HS-27A (cell line): ENCODE measurements at regions not wholly inside any gene's neighbourhood (a gene's known extent, or its start where the extent isn't known, plus 50 kb on each side); places are given as distances from the start of the nearest gene placed in this dataset.
"Not testable (repeated sequence)": the region's sequence is repeated elsewhere in the genome, so short reads cannot be mapped to it uniquely, and the experiment has no call there.

ENCODE experiments used
- DNase-seq: peaks from one replicate; pipeline ENCODE4 v3.0.0-alpha.2; 2012; ENCODE audit warnings: low read depth, missing footprints

DNA sequence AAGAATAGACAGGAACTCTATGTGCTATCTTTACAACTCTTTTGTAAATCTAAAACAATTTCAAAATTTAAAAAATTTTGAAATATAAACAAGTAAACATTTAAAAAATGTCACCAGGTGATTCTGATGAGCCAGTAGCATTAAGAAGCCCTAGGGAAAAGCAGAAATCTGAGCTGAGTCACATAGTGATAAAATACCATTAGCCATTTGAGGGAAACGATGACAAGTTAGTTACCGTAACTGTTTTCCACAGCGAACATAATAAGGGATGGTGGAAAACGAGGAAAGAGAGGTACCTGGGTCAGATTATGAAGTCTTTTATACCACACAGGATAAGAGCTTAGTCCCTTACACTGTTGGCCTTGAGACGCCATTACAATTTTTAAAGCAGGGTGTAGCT lies 55.5 kb downstream of the PRR15 start:
- DNase-seq: no peak

DNA sequence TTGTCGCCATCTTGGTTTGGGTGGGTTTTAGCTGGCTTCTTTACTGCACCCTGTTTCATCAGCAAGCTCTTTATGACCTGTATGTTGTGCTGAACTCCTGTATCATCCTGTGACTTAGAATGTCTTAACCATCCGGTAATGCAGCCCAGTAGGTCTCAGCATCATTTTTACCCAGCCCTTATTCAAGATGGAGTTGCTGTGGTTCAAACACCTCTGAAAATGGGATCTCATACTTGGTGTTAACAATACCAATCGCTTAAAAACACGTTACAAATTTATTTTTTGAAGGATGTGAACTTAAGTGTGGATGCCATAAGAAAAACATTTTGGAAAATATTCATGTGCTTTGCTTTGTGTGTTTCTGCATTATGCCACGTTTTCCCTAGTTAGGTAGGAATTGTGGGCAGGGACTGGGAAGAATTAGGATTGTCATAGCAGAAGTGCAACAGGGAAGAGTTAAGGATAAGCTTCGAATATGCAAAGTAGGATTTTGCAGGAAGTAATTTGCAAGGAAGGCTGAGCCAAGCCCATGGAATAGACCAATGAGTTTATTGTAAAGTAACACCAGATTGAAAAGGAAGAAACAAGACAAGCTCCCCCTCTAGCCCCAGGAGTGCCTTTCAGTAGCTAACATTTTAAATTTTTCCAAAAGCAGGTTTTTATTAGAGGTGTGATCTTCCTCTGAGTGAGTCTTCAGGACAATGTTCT lies 56.4 kb downstream of the PRR15 start:
- DNase-seq: no peak

DNA sequence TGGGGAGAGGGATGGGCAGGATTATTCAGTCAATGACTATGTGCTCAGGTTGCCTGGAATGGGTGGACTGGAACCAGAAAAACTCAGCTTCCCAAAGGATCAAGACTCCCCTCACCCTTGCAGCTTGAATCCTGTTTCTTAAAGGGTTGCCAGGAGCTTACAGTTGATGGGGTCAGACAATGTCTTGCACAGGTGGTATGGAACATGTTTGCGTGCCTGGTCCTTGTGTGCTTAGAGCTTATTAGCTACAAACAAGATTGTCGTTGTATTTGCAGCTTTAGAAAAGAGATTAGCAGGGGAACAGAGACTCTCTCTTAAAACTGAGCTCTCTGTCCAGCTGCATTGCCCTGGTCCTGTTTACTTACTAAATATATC lies 56.9 kb downstream of the PRR15 start:
- no peak for DNase-seq

DNA sequence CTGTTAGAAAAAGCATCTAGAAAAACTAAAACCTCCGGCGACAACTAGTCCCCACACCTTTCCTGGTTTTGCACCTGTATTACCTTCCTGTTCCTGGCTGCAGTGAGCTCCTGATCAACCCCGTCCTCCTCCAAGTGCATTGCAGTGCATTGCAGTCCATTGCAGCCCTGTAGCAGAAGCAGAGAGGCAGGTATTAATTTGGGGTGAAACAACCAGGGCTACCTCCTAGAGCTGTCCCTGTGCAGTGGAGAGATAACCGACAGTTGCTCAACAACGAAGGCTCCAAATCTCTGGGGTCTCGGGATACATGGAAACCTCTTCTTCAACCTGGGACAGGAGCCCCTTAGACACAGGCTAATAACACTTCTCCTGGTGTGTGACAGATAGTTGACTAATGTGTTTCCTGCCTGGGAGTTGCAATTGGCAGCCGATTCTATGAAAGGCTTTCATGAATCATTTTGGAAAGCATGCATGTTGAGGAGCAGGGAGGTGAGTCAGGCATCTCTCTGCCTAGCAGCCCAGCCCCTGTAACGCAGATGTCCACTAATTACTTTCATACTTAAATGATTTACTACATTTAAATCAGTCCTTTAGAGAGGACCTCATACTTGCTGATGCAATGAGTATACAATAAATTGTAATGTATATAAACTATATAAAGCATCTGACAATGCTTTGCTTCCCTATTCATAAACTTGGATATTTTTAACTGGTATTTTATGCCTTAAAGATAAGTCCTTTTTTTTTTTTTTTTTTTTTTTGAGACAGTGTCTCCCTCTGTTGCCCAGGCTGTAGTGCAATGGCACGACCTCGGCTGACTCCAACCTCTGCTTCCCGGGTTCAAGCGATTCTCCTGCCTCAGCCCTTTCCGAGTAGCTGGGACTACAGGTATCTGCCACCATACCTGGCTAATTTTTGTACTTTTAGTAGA lies 59.0 kb downstream of the PRR15 start:
- DNase-seq: peak; percentile 68

DNA sequence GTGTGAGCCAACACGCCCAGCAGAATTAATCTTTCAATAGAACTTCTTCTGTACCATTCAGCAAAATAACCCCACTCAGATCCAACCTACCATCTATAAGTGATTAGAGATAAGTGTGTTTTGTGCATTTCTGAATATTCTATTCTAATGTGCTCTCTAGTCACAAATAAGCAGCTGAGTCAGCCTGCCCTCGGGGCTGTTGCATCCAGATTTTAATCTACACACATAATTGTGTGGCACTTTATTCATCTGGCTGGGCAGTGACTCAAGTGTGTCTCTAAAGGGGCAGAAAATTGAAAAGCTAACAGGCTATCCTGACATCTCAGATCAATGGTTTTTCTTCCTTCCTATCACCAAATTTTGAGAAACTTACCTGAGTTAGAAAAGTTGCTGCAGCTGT lies 60.3 kb downstream of the PRR15 start:
- DNase-seq: no peak

DNA sequence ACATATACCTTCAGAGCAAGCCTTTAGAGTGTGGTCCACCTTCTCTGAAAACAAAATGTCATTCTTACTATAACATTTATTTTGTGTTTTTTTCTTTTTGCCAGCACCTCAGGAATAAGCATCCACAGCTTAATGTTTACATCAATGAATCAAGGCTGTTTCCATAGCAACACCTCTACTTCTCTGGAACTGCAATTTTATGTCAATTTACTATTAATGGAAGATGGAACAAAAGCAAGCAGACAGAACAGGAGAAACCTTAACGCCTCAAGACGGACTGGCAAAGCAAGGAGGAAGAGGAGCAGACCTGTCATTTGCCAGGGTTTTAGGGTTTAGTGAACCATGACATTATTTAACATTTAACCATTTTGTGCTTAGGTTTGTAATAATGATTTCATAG lies 63.1 kb downstream of the PRR15 start:
- DNase-seq: no peak

DNA sequence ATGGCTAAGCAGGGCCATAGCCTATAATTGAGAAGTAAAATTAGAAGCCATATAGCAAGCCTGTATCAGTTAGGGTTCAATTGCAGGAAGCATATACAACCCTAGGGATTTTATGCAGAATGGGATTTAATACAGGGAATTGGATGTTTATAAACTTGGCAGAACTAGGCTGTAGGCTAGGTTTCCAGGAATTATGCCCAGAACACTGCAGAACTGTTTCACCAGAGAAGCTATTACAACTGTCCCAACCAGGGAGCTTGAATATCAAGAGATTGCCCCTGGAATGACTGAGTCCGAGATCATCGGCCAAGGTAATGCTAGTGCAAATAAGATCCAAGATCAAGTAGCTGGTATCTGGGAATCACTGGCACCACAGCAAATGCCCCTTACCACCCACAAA lies 64.0 kb downstream of the PRR15 start:
- no peak for DNase-seq

DNA sequence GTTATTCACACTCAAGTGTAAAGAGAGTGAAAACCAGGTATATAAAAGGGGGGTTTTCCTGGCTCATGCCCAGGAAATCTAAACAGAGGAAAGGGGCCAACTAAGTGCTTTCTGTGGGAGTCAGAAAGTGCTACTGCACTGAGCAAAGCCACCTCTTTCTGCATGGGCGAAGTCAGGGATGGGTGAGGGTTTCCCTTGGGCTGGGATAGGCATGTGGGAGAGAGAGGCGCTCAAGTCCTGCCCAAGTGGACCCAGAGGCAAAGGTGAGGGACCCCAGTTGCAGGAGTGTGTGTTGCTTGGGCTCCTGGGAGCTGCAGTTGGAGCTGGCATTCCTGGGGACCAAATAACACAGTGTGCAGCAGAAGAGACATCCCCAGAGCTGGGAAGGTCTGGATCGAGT lies 65.9 kb downstream of the PRR15 start:
- no peak for DNase-seq

DNA sequence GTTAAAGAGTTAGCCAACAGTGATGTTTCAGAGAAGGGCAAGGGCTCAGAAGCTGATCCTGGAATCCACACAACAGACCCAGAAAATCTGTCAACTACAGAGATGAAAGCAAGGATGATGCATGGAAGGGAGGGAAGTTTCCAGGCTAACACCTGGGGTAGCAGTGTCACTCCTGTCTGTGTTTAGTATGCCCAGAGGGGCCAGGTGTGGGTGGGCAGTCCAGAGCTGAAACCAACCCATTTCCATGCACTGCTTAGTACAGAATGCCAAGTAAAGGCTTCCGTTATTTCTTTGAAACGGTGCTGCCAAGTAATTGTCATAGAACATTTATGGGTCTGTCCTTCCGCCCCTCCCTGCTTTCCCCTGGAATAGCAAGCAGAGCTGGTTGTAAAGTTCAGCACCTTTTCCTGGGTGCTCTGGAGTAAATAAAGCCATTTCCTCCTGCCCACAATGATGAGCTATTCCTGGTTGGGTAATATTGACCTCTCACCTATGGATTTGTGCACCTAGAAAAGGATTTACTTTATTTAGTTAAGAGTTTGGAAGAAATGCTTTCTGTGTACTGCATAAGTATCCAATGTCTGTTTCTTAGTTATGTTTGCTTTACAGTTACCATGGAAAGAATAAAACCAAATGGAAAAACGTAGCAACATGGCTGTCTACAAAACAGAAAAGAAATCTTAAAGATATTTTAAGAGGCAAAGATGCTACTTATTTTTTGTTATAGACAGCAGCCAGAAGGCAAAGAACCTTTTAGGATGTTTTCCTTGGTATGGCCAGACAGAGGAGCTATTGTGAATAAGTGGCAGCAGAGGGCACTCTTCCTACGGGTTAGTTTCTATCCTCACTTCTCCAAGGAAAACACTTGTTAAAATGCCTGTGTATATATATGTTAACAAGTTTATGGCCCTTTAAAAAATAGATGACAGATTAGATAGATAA lies 71.7 kb downstream of the PRR15 start:
- not testable (repeated sequence) for DNase-seq

DNA sequence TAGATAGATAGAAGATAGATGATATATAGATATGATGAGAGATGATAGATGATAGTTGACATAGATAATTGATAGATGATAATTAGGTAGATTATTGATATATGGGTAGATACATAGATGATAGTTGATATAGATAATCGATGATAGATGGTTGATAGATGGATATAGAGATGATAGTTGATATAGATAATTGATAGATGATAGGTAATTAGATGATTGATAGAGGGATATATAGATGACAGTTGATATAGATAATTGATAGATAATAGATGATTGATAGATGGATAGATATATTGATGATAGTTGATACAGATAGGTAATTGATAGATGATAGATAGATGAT lies 72.3 kb downstream of the PRR15 start:
- no peak for DNase-seq

DNA sequence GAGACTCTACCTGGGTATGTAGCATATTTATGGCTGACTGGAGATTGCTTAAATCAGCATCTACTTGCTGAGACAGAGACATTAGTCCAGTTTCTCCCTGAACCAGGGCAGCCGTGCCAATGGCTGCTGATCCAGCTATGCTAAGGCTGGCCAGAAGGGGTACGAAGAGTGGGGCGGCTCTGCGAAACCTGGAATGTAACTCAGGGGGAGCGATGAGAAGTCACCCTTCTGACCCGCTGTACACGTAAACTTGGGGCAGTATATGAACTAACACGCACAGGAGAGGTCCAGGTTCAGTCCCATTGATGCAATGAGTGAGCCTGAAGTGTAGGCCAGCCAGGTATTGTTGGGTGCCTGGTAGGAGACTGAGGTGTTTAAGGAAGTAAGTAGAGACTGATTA lies 73.7 kb downstream of the PRR15 start:
- DNase-seq: no peak

DNA sequence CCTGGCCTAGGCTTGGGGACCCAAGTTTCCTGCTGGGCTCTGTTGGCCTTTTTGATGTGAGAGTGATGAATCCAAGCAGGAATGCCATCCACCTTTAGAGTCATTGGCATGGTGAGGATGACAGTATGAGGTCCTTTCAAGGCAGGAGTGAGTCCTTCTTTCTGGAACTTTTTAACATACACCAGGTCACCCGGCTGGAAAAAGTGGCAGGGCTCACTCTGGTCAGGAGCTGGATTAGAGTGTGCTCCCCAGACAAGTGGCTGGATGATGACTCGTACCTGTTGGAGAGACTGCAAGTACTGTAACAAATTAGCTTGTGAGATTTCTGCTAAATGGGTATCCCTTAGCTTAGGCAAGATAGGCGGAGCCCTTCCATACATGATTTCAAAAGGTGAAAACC lies 75.2 kb downstream of the PRR15 start:
- not testable (repeated sequence) for DNase-seq

DNA sequence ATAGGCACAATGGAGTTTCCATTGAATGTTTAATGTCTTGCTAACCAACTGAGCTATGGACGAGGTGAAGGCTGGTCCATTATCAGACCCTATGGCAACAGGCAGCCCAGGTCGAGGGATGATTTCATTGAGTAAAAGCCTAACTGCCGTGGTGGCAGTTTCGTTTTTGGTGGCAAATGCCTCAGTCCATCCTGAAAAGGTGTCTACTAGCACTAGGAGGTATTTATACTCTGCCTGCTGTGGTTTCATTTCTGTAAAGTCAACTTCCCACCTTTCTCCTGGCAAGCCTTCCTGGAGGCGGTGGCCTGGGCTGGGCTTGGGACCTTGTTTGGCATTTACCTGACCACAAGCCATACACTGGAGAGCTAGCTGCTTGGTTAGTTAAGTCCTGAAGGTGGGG lies 75.8 kb downstream of the PRR15 start:
- DNase-seq: no peak

DNA sequence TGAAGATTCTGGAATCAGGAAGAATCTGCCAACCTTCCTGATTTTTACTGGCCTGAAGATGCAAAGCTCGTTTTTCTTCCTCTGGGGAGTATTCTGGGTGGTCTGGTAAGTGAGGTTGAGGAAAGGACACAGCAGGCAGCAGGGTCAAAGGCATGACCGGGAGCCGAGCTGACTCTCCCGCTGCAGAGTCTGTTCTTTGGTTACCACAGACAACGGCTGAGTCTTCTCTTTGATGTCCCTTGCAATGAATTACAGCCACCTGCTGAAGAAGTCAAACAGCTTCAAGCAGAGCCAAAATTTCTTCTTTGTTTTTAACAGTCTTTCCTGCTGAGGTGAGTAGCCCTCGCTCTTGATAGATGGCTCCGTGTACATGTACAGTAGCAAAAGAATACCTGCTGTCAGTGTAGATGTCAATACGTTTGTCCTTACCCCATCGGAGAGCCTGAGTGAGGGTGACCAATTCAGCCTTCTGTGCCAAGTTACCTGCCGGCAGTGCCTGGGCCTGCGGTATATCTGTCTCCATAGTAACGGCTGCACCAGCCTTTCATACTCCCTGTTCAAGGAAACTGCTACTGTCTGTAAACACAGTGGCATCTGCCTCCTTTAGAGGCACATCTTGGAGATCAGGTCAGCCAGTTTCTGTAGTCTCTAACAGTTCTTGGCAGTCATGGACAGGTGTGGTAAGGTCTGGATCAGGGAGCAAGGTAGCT lies 76.4 kb downstream of the PRR15 start:
- no peak for DNase-seq

DNA sequence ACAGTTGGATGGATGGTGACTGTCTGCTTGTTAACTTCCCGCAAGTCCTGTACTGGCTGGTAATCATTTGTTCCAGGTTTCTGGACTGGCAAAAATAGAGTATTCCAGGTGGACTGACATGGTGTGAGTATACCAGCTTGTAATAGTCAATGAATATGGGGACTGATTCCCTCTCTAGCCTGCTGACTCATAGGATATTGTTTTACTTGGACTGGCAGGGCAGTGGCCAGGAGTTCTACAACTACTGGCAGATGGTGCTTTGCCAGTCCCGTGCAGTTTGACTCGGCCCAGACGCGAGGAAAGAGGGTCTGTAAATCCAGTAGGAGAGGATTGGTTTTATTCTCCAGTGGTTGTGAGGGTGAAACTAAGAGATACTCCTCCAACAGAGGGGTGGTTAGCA lies 78.0 kb downstream of the PRR15 start:
- no peak for DNase-seq

DNA sequence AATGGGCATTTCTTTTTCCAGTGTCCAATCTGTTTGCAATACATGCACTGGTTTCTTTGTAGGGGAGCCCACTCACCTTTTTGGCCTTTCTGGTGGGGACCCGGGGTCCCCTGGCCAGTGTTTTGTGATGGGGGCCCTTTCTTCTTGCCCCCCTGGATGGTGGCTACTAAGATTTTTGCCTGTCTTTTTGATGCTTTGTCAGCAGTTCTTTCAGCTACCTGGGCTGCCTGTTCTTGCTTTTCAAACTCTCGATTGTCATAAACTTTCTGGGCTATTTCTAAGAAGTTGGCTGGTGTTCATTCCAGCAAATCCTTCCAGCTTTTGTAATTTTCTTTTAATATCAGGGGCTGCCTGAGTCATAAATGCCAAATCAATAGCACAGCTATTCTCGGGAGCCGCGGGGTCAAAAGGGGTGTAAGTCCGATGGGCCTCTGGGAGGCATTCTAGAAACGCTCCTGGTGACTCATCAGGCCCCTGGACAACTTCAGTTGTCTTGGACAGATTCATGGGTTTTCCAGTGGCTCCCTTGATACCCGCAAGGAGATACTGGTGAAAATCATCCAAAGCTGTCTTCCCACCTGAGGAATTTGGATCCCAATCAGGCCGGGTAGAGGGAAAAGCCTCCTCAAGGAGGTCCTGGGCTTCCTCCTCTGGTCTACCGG lies 79.0 kb downstream of the PRR15 start:
- no peak for DNase-seq

DNA sequence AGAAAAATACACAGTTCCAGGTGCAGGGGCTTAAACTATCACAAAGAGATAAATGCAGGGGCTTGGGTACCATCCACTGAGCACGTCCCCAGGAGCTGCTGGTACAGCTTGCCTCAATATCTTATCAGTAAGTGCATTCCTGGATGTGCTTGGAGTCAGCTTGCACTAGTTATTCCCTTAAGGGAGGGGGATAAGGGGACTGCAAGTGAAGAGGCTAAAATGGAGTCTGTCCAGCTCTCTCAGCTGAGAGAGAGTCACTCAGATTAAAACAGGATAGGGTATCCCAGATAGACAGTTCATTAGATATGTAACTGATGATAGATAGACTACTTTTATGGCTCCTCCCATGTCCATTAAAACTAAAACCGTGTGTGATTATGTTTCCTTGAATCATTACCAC lies 82.5 kb downstream of the PRR15 start:
- not testable (repeated sequence) for DNase-seq

DNA sequence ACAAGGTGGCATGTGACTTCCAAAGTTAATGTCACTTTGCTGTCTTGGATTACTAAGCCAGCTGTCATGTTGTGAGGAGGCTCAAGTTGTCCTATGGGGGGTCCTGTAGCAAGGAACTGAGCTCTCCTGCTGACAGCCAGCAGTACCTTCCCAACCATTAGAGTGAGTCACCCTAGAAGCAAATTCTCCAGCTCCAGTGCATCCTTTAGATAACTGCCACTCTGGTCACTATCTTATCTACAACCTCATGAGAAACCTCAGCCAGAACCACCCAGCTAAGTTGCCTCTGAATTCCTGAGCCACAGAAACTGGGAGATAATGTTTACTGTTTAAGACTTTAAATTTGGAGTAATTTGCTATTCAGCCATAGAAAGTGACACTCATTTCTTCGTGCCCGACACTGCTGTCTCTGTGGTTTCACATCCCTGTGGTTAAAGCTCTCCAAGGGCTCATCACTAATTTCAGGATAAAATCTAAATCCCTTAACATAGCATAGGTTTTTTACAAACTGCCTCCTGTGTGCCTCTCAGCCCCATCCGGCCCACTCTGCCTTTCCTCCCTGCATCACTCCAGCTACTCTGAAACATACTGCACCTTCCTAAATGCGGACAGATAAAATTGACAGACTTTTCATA lies 83.5 kb downstream of the PRR15 start:
- no peak for DNase-seq

DNA sequence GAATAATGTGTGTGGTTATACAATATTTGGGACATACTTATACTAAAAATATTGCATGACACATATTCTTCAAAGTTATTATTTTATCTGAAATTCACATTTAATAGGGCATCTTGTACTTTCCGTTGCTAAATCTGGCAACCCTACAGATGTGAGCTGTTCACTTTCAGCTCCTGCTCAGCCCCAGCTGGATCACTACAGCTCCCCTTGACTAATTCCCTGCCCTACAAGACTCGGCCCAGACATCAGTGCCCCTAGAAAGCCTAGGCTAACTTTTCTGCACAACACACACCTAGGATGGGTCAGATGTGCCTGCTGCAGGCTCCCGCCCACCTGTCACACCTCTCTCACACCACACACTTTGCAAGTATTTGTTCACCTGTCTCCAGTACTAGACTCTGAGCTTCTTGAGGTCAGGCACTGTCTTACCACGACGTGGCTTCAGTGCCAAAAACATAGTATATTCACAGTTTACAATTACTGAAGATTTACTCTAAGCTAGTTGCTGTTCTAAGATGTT lies 84.1 kb downstream of the PRR15 start:
- DNase-seq: not testable (repeated sequence)

DNA sequence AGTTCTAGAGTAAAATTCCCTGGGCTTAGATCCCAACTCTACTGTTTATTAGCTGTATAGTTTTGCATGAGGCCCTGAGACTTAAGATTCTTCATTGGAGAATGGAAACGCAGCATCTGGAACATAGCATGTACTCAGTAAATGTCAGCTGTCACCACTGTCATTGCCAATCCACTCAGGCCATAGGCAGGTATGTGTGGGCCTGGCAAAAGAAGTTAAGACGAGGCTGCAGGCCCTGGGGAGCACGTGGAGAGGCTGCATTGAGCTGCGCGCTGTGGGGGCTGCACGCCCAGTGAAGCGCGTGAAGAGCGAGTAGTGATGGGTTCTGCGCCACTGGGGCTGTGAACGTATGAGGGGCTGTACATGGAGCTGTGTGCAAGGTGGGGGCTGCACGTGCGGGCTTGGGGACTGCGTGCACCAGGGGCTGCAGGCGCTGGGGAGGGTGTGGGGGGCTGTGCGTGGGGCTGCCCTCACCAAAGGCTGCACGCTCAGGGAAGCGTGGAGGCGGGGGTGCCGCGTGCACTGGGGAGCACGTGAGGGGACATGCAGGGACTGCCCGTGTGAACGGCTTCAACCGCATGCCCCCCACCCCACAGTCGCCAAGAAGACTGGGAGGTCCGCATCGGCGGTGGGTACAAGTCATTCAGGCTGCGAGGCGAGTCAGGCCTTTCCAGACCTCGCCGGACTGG lies 85.5 kb downstream of the PRR15 start:
- no peak for DNase-seq
